Osteocyte (in vitro differentiated cells): ENCODE measurements at regions not wholly inside any gene's neighbourhood (a gene's known extent, or its start where the extent isn't known, plus 50 kb on each side); places are given as distances from the start of the nearest gene placed in this dataset.

Experiments
- DNase-seq: peaks from one replicate; pipeline ENCODE4 v3.0.0; 2021; ENCODE audit warnings: mixed read lengths; ENCODE audit not compliant: unreplicated experiment; ENCODE audit errors: extremely low spot score
- H3K27ac Mint-ChIP-seq: one replicate; pipeline ENCODE4 v1.8.0; 2021; ENCODE audit warnings: mild to moderate bottlenecking, mixed read lengths; ENCODE audit not compliant: unreplicated experiment
- H3K27me3 Mint-ChIP-seq: one replicate; pipeline ENCODE4 v1.8.0; 2021; ENCODE audit warnings: mixed read lengths; ENCODE audit not compliant: unreplicated experiment
- H3K36me3 Mint-ChIP-seq: one replicate; pipeline ENCODE4 v1.8.0; 2021; ENCODE audit warnings: mixed read lengths; ENCODE audit not compliant: unreplicated experiment
- H3K4me1 Mint-ChIP-seq: one replicate; pipeline ENCODE4 v1.8.0; 2021; ENCODE audit warnings: mixed read lengths; ENCODE audit not compliant: unreplicated experiment
- H3K4me3 Mint-ChIP-seq: one replicate; pipeline ENCODE4 v1.8.0; 2021; ENCODE audit warnings: mild to moderate bottlenecking, moderate library complexity, mixed read lengths; ENCODE audit not compliant: unreplicated experiment
- H3K9me3 Mint-ChIP-seq: one replicate; pipeline ENCODE4 v1.8.0; 2021; ENCODE audit warnings: mixed read lengths; ENCODE audit not compliant: unreplicated experiment
- CTCF ChIP-seq: fragments of 200-600 bp; sonication (generic); IDR thresholded peaks from 2 replicates; pipeline ENCODE4 v1.5.0; 2021; ENCODE audit warnings: antibody characterized with exemption, mild to moderate bottlenecking, moderate library complexity

- Mint-ChIP-seq H3K4me3 (no peak overlapping the region), H3K27ac (no peak overlapping the region), H3K36me3 (peaks cover 1% of the 10 kb centered on the region), H3K27me3 (no peaks in the 10 kb centered on the region), H3K9me3 (no peaks in the 10 kb centered on the region), H3K4me1 (peaks cover 62% of the 10 kb centered on the region)
- DNase-seq, result no peak
- TF ChIP-seq CTCF, result no peak
Measured at GRCh38 chr14:100403802-100404365, 80.7 kb downstream of the SLC25A47 start.

GRCh38 chr14:100404419-100404818, 81.3 kb downstream of the SLC25A47 start:
- no peak overlapping the region for H3K27ac Mint-ChIP-seq
- peaks cover 1% of the 10 kb centered on the region for H3K36me3 Mint-ChIP-seq
- peaks cover 62% of the 10 kb centered on the region for H3K4me1 Mint-ChIP-seq
- H3K27me3 Mint-ChIP-seq, result no peaks in the 10 kb centered on the region
- no peak overlapping the region for H3K4me3 Mint-ChIP-seq
- no peak for TF ChIP-seq CTCF
- DNase-seq, result no peak
- no peaks in the 10 kb centered on the region for H3K9me3 Mint-ChIP-seq

GRCh38 chr14:100405760-100406455, 82.8 kb downstream of the SLC25A47 start:
- Mint-ChIP-seq H3K27me3 (no peaks in the 10 kb centered on the region), H3K27ac (no peak overlapping the region), H3K4me3 (no peak overlapping the region), H3K4me1 (peaks cover 70% of the 10 kb centered on the region), H3K9me3 (no peaks in the 10 kb centered on the region), H3K36me3 (peaks cover 1% of the 10 kb centered on the region)
- no peak for DNase-seq
- no peak for TF ChIP-seq CTCF

DNA sequence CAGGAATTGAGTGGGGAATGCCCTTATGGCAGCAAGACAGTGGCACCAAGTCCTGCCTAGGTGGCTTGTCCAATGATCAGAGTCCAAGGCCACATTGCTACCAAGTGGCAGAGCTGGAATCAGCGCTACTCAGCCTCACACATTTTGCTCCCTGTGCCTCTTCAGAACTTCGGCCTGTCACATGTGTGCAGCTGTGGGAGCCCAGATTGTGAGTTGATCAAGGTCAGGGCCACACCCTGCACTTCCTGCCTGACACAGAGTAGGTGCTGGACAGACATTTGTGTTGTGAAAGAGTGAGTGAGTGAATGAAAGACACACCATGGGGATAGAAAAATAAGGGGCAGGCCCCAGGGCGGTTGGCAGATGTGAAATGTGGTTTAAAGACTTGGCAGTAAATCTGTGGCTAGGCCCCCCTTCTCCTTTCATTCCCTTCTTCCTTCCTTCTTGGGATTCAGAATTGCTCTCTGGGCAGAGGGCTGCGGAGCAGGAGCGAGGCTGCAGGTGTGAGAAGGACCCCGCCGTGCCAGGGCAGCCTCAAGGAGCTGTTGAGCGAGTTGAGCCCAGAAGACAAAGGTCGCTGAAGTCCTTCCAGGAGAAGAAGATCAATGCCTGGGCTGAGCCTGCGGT, 83.5 kb downstream of the SLC25A47 start:
- Mint-ChIP-seq H3K4me1 (peaks cover 65% of the 10 kb centered on the region), H3K27ac (peak overlapping the region; percentile 50)

More for the DNA sequence above, 83.5 kb downstream of the SLC25A47 start:
- no peak for DNase-seq
- Mint-ChIP-seq H3K9me3 (no peaks in the 10 kb centered on the region), H3K4me3 (no peak overlapping the region), H3K36me3 (peaks cover 1% of the 10 kb centered on the region), H3K27me3 (no peaks in the 10 kb centered on the region)
- TF ChIP-seq CTCF, result no peak
